ENCODE measurements at regions not wholly inside any gene's neighbourhood (a gene's known extent, or its start where the extent isn't known, plus 50 kb on each side); places are given as distances from the start of the nearest gene placed in this dataset.

DNA sequence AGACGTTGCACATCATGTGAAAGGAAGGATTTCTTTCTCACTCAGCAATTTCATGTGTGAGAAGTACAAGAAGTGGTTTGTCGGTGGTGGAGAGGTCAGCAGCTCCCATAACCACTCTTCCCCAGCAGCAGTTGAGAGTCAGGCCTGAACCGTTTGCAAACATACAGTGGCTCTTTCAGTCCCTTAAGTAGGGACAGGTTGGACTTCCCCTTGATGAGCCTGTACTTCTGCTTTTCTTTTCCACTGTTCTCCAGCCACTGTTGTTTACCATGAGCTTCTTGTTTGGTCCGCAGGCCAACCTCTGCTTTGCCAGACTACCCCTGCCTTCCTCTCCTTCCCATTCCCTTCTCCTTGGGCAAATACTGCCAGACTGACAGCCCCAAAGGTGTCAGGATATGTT lies 391.3 kb upstream of the CELF4 start:
- H3K27ac Mint-ChIP-seq (ENCODE audit: unreplicated experiment), result no peak overlapping the region
- FAIRE-seq (no peak), DNase-seq (ENCODE audit: low read depth) (no peak)
- H3K9me3 Mint-ChIP-seq (ENCODE audit: unreplicated experiment), result peaks cover 5% of the 10 kb centered on the region
- H3K27me3 ChIP-seq (ENCODE audit: insufficient read depth, low read length), result no peaks in the 10 kb centered on the region
- H3K4me3 ChIP-seq (ENCODE audit: insufficient read depth, low read depth, low read length), result no peak overlapping the region
- H3K36me3 ChIP-seq (ENCODE audit: insufficient read depth, low read length), result no peaks in the 10 kb centered on the region
- no peak overlapping the region for H3K27ac ChIP-seq (ENCODE audit: low read depth, low read length)
- no peaks in the 10 kb centered on the region for H3K4me1 Mint-ChIP-seq (ENCODE audit: low read depth, unreplicated experiment)
- H2AFZ ChIP-seq (ENCODE audit: low read depth, low read length), result no peak overlapping the region
- H3K27me3 Mint-ChIP-seq (ENCODE audit: low read depth, unreplicated experiment), result peaks cover 4% of the 10 kb centered on the region
- no peak overlapping the region for H3K4me3 Mint-ChIP-seq (ENCODE audit: unreplicated experiment)
- no peaks in the 10 kb centered on the region for H3K4me1 ChIP-seq (ENCODE audit: insufficient read depth, low read length)
- H4K20me1 ChIP-seq (ENCODE audit: insufficient read depth, low read length), result no peaks in the 10 kb centered on the region
- no peaks in the 10 kb centered on the region for H3K79me2 ChIP-seq (ENCODE audit: insufficient read depth, low read length)
- H3K4me2 ChIP-seq (ENCODE audit: low read length), result no peak overlapping the region
- TF ChIP-seq, protein P1, sequence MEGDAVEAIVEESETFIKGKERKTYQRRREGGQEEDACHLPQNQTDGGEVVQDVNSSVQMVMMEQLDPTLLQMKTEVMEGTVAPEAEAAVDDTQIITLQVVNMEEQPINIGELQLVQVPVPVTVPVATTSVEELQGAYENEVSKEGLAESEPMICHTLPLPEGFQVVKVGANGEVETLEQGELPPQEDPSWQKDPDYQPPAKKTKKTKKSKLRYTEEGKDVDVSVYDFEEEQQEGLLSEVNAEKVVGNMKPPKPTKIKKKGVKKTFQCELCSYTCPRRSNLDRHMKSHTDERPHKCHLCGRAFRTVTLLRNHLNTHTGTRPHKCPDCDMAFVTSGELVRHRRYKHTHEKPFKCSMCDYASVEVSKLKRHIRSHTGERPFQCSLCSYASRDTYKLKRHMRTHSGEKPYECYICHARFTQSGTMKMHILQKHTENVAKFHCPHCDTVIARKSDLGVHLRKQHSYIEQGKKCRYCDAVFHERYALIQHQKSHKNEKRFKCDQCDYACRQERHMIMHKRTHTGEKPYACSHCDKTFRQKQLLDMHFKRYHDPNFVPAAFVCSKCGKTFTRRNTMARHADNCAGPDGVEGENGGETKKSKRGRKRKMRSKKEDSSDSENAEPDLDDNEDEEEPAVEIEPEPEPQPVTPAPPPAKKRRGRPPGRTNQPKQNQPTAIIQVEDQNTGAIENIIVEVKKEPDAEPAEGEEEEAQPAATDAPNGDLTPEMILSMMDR (IDR thresholded peaks at IDR 0.05; ENCODE audit: insufficient read depth, low read depth, low read length), result no peak
- TF ChIP-seq EZH2 (IDR thresholded peaks at IDR 0.05; ENCODE audit: insufficient read depth, low read length), result no peak
- no peak overlapping the region for H3K9ac ChIP-seq (ENCODE audit: low read length)
- H3K36me3 Mint-ChIP-seq (ENCODE audit: low read depth, unreplicated experiment), result no peaks in the 10 kb centered on the region
- H3K9me3 ChIP-seq (ENCODE audit: insufficient read depth, low read depth, low read length), result peaks cover 5% of the 10 kb centered on the region

DNA sequence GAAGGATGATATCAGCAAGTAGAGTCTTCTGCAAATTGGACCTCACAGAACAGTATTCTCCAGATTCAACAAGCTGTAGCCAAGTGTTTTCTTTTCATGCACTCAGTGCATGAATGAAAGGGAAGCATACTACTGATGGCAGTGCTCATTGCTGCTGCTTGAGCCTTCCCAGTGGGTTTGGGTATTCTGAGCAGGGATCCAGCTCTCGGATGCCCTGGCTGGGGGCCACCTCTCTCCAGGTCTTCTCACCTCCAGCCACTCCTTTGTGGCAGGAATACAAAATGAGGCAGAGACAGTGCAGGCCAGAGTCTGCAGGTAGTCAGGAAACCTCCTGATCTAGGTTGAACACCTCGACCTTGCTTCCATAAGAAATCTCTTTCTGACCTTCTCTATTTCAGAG lies 390.4 kb upstream of the CELF4 start:
- no peak for DNase-seq (ENCODE audit: low read depth)
- H2AFZ ChIP-seq (ENCODE audit: low read depth, low read length), result no peak overlapping the region
- H4K20me1 ChIP-seq (ENCODE audit: insufficient read depth, low read length), result no peaks in the 10 kb centered on the region
- Mint-ChIP-seq H3K27ac (ENCODE audit: unreplicated experiment) (no peak overlapping the region), H3K4me3 (ENCODE audit: unreplicated experiment) (no peak overlapping the region), H3K36me3 (ENCODE audit: low read depth, unreplicated experiment) (no peaks in the 10 kb centered on the region), H3K27me3 (ENCODE audit: low read depth, unreplicated experiment) (peaks cover 4% of the 10 kb centered on the region), H3K4me1 (ENCODE audit: low read depth, unreplicated experiment) (no peaks in the 10 kb centered on the region), H3K9me3 (ENCODE audit: unreplicated experiment) (peaks cover 7% of the 10 kb centered on the region)
- H3K4me2 ChIP-seq (ENCODE audit: low read length), result no peak overlapping the region
- no peaks in the 10 kb centered on the region for H3K79me2 ChIP-seq (ENCODE audit: insufficient read depth, low read length)
- no peak overlapping the region for H3K27ac ChIP-seq (ENCODE audit: low read depth, low read length)
- H3K27me3 ChIP-seq (ENCODE audit: insufficient read depth, low read length), result no peaks in the 10 kb centered on the region
- no peak overlapping the region for H3K9ac ChIP-seq (ENCODE audit: low read length)
- TF ChIP-seq, protein P1 (IDR thresholded peaks at IDR 0.05; ENCODE audit: insufficient read depth, low read depth, low read length), result no peak
- TF ChIP-seq EZH2 (IDR thresholded peaks at IDR 0.05; ENCODE audit: insufficient read depth, low read length), result no peak
- FAIRE-seq, result no peak
- H3K4me3 ChIP-seq (ENCODE audit: insufficient read depth, low read depth, low read length), result no peak overlapping the region
- H3K9me3 ChIP-seq (ENCODE audit: insufficient read depth, low read depth, low read length), result peaks cover 5% of the 10 kb centered on the region
- no peaks in the 10 kb centered on the region for H3K4me1 ChIP-seq (ENCODE audit: insufficient read depth, low read length)
- H3K36me3 ChIP-seq (ENCODE audit: insufficient read depth, low read length), result no peaks in the 10 kb centered on the region

DNA sequence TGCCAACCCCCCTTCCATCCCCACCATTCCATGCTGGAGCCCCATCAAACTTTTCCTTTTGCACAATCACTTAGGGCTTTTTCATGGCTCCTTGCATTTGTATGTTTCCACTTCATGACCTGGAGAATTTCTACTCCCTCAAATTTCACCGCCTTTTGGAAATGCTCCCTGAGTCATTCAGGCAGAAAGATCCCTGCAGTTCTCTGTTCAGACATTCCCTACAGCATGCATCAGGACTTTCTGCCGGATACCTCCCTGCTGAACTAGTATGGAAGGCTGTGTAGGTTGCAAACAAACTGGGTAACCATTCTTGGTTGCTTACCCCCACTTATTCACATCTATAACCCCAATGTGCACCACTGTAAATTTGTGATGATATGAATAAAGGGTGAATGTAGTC lies 389.6 kb upstream of the CELF4 start:
- H3K9me3 ChIP-seq (ENCODE audit: insufficient read depth, low read depth, low read length), result peaks cover 5% of the 10 kb centered on the region
- H3K4me1 Mint-ChIP-seq (ENCODE audit: low read depth, unreplicated experiment), result no peaks in the 10 kb centered on the region
- TF ChIP-seq, protein P1 (IDR thresholded peaks at IDR 0.05; ENCODE audit: insufficient read depth, low read depth, low read length), result no peak
- no peak for TF ChIP-seq EZH2 (IDR thresholded peaks at IDR 0.05; ENCODE audit: insufficient read depth, low read length)
- no peaks in the 10 kb centered on the region for H3K4me1 ChIP-seq (ENCODE audit: insufficient read depth, low read length)
- no peaks in the 10 kb centered on the region for H3K27me3 ChIP-seq (ENCODE audit: insufficient read depth, low read length)
- no peaks in the 10 kb centered on the region for H3K36me3 Mint-ChIP-seq (ENCODE audit: low read depth, unreplicated experiment)
- peaks cover 4% of the 10 kb centered on the region for H3K27me3 Mint-ChIP-seq (ENCODE audit: low read depth, unreplicated experiment)
- no peak overlapping the region for H3K9ac ChIP-seq (ENCODE audit: low read length)
- H2AFZ ChIP-seq (ENCODE audit: low read depth, low read length), result no peak overlapping the region
- H3K4me2 ChIP-seq (ENCODE audit: low read length), result no peak overlapping the region
- no peak overlapping the region for H3K4me3 Mint-ChIP-seq (ENCODE audit: unreplicated experiment)
- no peaks in the 10 kb centered on the region for H4K20me1 ChIP-seq (ENCODE audit: insufficient read depth, low read length)
- DNase-seq (ENCODE audit: low read depth) (no peak), FAIRE-seq (no peak)
- peaks cover 7% of the 10 kb centered on the region for H3K9me3 Mint-ChIP-seq (ENCODE audit: unreplicated experiment)
- H3K27ac ChIP-seq (ENCODE audit: low read depth, low read length), result no peak overlapping the region
- no peak overlapping the region for H3K4me3 ChIP-seq (ENCODE audit: insufficient read depth, low read depth, low read length)
- H3K36me3 ChIP-seq (ENCODE audit: insufficient read depth, low read length), result no peaks in the 10 kb centered on the region
- H3K27ac Mint-ChIP-seq (ENCODE audit: unreplicated experiment), result no peak overlapping the region
- H3K79me2 ChIP-seq (ENCODE audit: insufficient read depth, low read length), result no peaks in the 10 kb centered on the region
